Stomach (tissue), 8 donors: ENCODE measurements at regions not wholly inside any gene's neighbourhood (a gene's known extent, or its start where the extent isn't known, plus 50 kb on each side); places are given as distances from the start of the nearest gene placed in this dataset.

Experiments
- DNase-seq, 2 donors: peaks; one replicate each; pipeline versions ENCODE4 v3.0.0 to v3.0.0-alpha.2; 2013 to 2019
- H3K27ac ChIP-seq, 5 donors: fragments of 200-600 bp in 4 of 5; sonication (generic) in 4 of 5; one replicate each; pipeline ENCODE4 v1.5.1; 2013 to 2019; ENCODE audit warnings: mild to moderate bottlenecking in 1 of 5, moderate library complexity in 1 of 5
- H3K27me3 ChIP-seq, 3 donors: fragments of 200-600 bp; sonication (generic); one replicate each; pipeline ENCODE4 v1.5.1; 2017 to 2019; ENCODE audit warnings: mixed run types in 1 of 3
- H3K36me3 ChIP-seq, 4 donors: fragments of 200-600 bp; sonication (generic); 1 replicate in 3 of 4; 2 replicates in 1 of 4; pipeline ENCODE4 v1.5.1; 2016 to 2019
- H3K4me1 ChIP-seq, 4 donors: fragments of 200-600 bp; sonication (generic); one replicate each; pipeline ENCODE4 v1.5.1; 2016 to 2019
- H3K4me3 ChIP-seq, 4 donors: fragments of 200-600 bp; sonication (generic) in 3 of 4; one replicate each; pipeline ENCODE4 v1.5.1; 2016 to 2019; ENCODE audit warnings: mild to moderate bottlenecking in 1 of 4
- H3K9me3 ChIP-seq, 4 donors: fragments of 200-600 bp; sonication (generic); one replicate each; pipeline ENCODE4 v1.5.1; 2016 to 2019
- CTCF ChIP-seq, 7 experiments: fragments of 450-650 bp in 4 of 7; fragments of 200-600 bp in 3 of 7; sonication (generic) in 3 of 7; IDR thresholded peaks; one replicate each; pipeline ENCODE4 v1.5.1; 2016 to 2019; ENCODE audit warnings: antibody characterized with exemption in 7 of 7, control low read depth in 2 of 7, mild to moderate bottlenecking in 1 of 7
- EP300 ChIP-seq: sonication (generic); formaldehyde crosslinking; IDR thresholded peaks from one replicate; pipeline ENCODE4 v1.6.1; 2017; ENCODE audit warnings: antibody characterized with exemption
- POLR2A ChIP-seq, 4 donors: fragments of 450-650 bp; IDR thresholded peaks; one replicate each; pipeline ENCODE4 v1.6.1; 2016; ENCODE audit warnings: antibody characterized with exemption in 4 of 4, control low read depth in 2 of 4, mild to moderate bottlenecking in 1 of 4, moderate library complexity in 1 of 4
- POLR2AphosphoS5 ChIP-seq, 3 donors: sonication (generic); formaldehyde crosslinking; IDR thresholded peaks; one replicate each; pipeline ENCODE4 v1.6.1; 2016; ENCODE audit warnings: antibody characterized with exemption in 3 of 3
- WGBS, 5 donors: extraction: QIAGEN DNeasy Blood & Tissue Kit in 3 of 5; methylation state at CpG; one replicate each; pipeline versions ENCODE4 v1.1.5 to v1.1.7; 2013 to 2018; 5-methylcytosine and 5-hydroxymethylcytosine counted together
- intact Hi-C: fragments of 100-400 bp; cut with DNase I; formaldehyde crosslinking; loops from one replicate; pipeline ENCODE4 v1.15.1; 2023; ENCODE audit warnings: low total_unique reads
- donor health status: healthy with polysubstance abuse.
- donor health status: Bipolar disorder and iron deficiency.
- donor health status: healthy.

GRCh38 chr9:111114486-111114885, 76.2 kb upstream of the LPAR1 start:
- intact Hi-C loops, result no loop called here
- TF ChIP-seq POLR2AphosphoS5 (IDR thresholded peaks at IDR 0.05) (no peak), POLR2A (IDR thresholded peaks at IDR 0.05) (no peak), CTCF (IDR thresholded peaks at IDR 0.05) (no peak), EP300 (no peak)
- Histone ChIP-seq H3K4me3 (no peak overlapping the region), H3K9me3 (no peaks in the 10 kb centered on the region), H3K27me3 (no peaks in the 10 kb centered on the region), H3K4me1 (no peaks in the 10 kb centered on the region), H3K27ac (no peak overlapping the region), H3K36me3 (no peaks in the 10 kb centered on the region)
- no peak for DNase-seq
- WGBS, 5 donors, result 82 to 92% (median 85%) methylated on average over 1 of the region's 1 CpG

GRCh38 chr9:111113712-111114111, 75.4 kb upstream of the LPAR1 start:
- WGBS, 5 donors, result 91 to 95% (median 93%) methylated on average over 2 of the region's 2 CpGs
- Histone ChIP-seq H3K36me3 (no peaks in the 10 kb centered on the region), H3K27me3 (no peaks in the 10 kb centered on the region), H3K4me3 (no peak overlapping the region), H3K4me1 (no peaks in the 10 kb centered on the region), H3K27ac (no peak overlapping the region), H3K9me3 (no peaks in the 10 kb centered on the region)
- intact Hi-C loops, result no loop called here
- no peak for DNase-seq
- TF ChIP-seq POLR2A (IDR thresholded peaks at IDR 0.05), result no peak

- 77 to 88% (median 84%) methylated on average over 3 of the region's 3 CpGs for WGBS, 5 donors
- H3K4me3 ChIP-seq, result no peak overlapping the region
- no peaks in the 10 kb centered on the region for H3K9me3 ChIP-seq
- H3K4me1 ChIP-seq, result no peaks in the 10 kb centered on the region
- no peaks in the 10 kb centered on the region for H3K27me3 ChIP-seq
- DNase-seq, result no peak
- TF ChIP-seq EP300, result no peak
- no peak for TF ChIP-seq CTCF (IDR thresholded peaks at IDR 0.05)
- no peak for TF ChIP-seq POLR2AphosphoS5 (IDR thresholded peaks at IDR 0.05)
- TF ChIP-seq POLR2A (IDR thresholded peaks at IDR 0.05), result no peak
- H3K36me3 ChIP-seq, result no peaks in the 10 kb centered on the region
- no peak overlapping the region for H3K27ac ChIP-seq
- intact Hi-C loops, result no loop called here
Measured at GRCh38 chr9:111110805-111111204, 72.5 kb upstream of the LPAR1 start.

- intact Hi-C loops, result no loop called here
- no peaks in the 10 kb centered on the region for H3K9me3 ChIP-seq
- no peak overlapping the region for H3K4me3 ChIP-seq
- no peaks in the 10 kb centered on the region for H3K27me3 ChIP-seq
- TF ChIP-seq POLR2AphosphoS5 (IDR thresholded peaks at IDR 0.05) (no peak), CTCF (IDR thresholded peaks at IDR 0.05) (no peak), EP300 (no peak), POLR2A (IDR thresholded peaks at IDR 0.05) (no peak)
- no peaks in the 10 kb centered on the region for H3K4me1 ChIP-seq
- peak in 1 of 2 donors; percentile 5 for DNase-seq
- no peaks in the 10 kb centered on the region for H3K36me3 ChIP-seq
- WGBS, 5 donors, result 72 to 82% (median 74%) methylated on average over 3 of the region's 3 CpGs
- H3K27ac ChIP-seq, result no peak overlapping the region
Measured at GRCh38 chr9:111108946-111109345, 70.7 kb upstream of the LPAR1 start.

GRCh38 chr9:111107141-111107540, 68.9 kb upstream of the LPAR1 start:
- H3K27me3 ChIP-seq, result no peaks in the 10 kb centered on the region
- H3K27ac ChIP-seq, result no peak overlapping the region
- H3K4me3 ChIP-seq, result no peak overlapping the region
- no peaks in the 10 kb centered on the region for H3K4me1 ChIP-seq
- 86 to 96% (median 91%) methylated on average over 9 of the region's 9 CpGs for WGBS, 5 donors
- H3K9me3 ChIP-seq, result no peaks in the 10 kb centered on the region
- intact Hi-C loops, result no loop called here
- H3K36me3 ChIP-seq, result no peaks in the 10 kb centered on the region
- DNase-seq, result no peak
- TF ChIP-seq POLR2AphosphoS5 (IDR thresholded peaks at IDR 0.05) (no peak), POLR2A (IDR thresholded peaks at IDR 0.05) (no peak), EP300 (no peak)
